LNCaP clone FGC (cell line): ENCODE measurements at regions not wholly inside any gene's neighbourhood (a gene's known extent, or its start where the extent isn't known, plus 50 kb on each side); places are given as distances from the start of the nearest gene placed in this dataset.

Source experiments
- DNase-seq: peaks from one replicate; pipeline ENCODE4 v3.0.0-alpha.2; 2011; ENCODE audit warnings: low read depth
- H3K4me3 ChIP-seq: 2 replicates; pipeline ENCODE4 v1.5.1; 2011; ENCODE audit warnings: mild to moderate bottlenecking, low read depth, low read length, control low read depth
- TF ChIP-seq, protein P1 (sequence below): IDR thresholded peaks from 2 replicates; pipeline ENCODE4 v1.5.1; 2012; ENCODE audit warnings: mild to moderate bottlenecking; ENCODE audit not compliant: control insufficient read depth, insufficient read depth; ENCODE audit errors: extremely low read depth

DNA sequence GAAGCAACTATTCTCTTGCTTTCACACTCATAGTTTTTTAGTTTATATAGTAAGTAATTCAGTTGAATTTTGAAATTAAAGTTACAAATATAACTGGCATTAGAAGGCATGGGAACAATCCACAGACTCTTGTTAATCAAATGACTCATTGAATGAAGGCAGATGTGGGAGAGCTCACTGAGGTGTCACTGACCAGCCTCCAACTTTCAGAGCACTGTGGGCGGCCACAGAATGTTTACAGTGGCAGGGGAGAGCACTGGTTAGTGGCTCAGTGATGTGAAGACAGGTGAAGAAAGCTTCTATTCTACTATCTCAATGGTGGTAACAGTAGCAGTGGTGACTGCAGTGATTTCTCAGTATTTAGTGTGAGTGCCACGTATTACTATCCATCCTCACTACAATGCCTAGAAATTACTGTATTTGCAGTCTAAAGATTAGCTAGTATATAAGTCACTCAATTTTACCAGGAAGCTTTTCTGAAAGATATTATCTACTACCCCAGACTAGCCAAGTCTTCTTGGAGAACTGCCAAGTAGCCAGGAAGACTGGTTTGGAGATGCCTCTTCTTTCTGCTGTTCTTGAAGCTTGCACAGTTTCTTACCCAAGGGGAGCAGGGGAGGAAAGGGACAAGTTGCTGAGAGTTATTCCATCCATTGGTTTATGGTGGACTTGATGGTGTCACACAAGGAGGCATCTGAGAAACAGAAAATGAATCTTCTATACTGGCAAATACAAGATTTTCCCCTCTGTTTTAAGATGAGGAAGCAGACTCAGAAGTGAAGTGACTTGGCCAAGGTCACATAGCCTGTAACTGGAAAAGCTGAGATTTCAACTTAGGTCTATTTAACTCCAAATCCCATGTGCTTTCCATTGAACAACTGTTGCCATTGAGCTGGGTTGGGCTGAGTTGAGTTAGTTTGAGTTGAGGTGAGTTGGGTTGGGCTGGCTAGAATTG is 231.2 kb downstream of the ANKRD60 start:
- DNase-seq: peak; percentile 92
- H3K4me3 ChIP-seq: no peak overlapping the region
- TF ChIP-seq, protein P1, sequence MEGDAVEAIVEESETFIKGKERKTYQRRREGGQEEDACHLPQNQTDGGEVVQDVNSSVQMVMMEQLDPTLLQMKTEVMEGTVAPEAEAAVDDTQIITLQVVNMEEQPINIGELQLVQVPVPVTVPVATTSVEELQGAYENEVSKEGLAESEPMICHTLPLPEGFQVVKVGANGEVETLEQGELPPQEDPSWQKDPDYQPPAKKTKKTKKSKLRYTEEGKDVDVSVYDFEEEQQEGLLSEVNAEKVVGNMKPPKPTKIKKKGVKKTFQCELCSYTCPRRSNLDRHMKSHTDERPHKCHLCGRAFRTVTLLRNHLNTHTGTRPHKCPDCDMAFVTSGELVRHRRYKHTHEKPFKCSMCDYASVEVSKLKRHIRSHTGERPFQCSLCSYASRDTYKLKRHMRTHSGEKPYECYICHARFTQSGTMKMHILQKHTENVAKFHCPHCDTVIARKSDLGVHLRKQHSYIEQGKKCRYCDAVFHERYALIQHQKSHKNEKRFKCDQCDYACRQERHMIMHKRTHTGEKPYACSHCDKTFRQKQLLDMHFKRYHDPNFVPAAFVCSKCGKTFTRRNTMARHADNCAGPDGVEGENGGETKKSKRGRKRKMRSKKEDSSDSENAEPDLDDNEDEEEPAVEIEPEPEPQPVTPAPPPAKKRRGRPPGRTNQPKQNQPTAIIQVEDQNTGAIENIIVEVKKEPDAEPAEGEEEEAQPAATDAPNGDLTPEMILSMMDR: no peak

DNA sequence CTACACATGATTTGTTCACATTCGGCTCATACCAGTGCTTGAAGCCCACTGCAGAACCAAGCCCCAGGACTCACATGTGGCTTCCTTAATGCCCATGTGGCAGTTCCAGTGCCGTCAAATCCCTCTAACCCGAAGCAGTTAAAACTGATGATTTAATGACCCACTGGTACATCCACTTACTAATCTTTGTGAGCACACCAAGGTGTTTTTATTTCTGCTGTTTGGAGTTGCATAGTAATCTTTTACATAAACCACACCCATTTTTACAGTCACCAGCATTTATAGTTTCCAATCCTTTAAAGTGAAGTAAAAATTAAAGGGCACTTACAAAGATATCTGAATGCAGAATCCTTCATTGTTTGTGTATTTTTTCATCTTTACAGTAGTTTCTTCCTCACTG is 232.0 kb downstream of the ANKRD60 start:
- TF ChIP-seq, protein P1: no peak
- DNase-seq: no peak
- no peak overlapping the region for H3K4me3 ChIP-seq

DNA sequence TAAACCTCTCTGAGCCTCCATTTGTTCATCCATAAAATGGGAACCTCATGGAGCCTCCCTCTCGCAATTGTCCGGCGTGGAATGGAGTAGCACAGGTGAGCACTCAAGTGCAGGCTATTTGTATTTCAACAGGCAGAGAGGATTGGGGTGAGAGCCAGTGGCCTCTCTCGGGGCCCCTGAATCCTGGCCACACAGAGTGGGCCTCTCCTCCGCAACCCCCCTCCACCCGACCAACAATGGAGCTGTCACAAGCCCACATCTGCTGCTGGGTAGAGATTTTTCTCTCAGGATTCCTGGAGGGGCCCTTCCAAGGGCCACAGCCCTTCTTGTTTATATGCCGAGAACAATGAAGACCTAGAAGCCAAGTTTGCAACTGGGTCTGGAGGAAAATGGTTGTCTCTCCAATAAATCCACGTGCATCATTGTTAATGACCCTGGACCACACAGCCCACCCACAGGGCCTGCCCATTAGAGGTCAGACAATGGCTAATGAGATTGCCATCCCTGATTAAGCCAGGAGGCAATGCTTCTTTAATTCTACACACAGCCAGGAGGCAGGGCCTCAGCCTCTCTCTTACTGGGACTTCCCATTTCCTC is 233.0 kb downstream of the ANKRD60 start:
- TF ChIP-seq, protein P1: no peak

DNA sequence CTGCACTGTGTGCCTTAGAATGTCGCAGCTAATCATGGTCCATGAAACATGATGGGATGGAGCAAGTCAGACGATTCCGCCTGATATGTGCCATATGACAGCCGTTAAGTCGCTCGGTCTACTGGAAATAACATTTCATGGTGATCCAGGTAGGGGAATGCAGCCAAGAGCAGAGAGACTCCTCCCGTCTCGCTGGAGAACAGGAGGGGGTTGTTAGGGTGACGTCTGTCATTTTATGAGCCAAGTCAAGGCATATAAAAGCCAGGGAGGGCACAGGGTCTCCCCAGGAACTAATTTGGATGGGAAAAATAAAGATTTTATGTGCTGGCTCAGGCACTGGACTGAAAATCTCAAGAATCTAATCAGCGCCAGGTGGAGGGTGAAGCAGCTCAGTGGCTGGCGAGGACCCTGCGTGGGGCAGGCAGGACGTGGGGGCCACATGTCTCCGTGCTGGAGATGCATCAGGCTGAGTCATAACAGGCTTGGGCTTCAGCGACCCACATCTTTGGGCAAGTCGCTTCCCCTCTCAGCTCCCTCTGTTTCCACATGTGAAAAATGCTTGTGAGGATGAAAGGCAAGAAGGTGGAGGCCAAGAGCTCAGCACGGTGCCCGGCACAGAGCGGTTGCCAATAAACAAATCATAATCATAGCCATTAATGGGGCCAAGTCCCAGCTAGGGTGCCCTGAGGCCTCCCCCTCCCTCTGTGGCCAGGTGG is 234.6 kb downstream of the ANKRD60 start:
- TF ChIP-seq, protein P1: no peak
- H3K4me3 ChIP-seq: no peak overlapping the region
- no peak for DNase-seq

More for the DNA sequence above, 233.0 kb downstream of the ANKRD60 start:
- H3K4me3 ChIP-seq: no peak overlapping the region
- no peak for DNase-seq

DNA sequence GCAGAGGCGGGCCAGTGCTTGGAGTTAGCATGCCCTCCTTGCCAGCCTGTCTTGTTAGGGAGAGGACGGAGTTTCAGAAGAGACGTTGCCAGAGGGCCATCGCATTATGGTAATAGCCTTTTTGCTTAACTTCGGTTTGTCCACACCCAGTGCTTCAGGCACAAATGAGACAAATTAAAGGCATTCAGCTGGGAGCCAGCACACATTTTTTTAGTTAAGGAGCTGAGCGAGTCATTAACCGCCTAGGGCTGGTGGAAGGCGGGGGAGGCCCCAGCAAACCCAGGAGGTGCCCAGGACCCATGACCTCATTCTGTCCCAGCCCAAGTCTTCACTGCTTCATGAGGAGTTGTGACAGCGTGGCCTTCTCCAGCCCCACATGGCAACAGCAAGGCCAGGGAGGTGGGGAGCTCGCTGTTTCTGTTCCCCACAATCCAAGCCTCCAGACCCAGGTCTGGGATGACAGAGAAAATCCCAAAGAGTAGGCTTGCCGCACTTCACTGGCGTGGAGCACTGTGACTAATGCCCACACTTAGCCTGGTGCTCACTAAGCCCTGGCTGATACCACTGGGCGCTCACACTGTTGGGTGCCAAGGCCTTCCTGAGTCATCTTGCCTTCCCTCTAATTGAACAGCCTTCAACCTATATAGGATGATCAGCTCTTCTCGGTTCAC is 237.1 kb downstream of the ANKRD60 start:
- DNase-seq: no peak
- no peak overlapping the region for H3K4me3 ChIP-seq
- TF ChIP-seq, protein P1: no peak

DNA sequence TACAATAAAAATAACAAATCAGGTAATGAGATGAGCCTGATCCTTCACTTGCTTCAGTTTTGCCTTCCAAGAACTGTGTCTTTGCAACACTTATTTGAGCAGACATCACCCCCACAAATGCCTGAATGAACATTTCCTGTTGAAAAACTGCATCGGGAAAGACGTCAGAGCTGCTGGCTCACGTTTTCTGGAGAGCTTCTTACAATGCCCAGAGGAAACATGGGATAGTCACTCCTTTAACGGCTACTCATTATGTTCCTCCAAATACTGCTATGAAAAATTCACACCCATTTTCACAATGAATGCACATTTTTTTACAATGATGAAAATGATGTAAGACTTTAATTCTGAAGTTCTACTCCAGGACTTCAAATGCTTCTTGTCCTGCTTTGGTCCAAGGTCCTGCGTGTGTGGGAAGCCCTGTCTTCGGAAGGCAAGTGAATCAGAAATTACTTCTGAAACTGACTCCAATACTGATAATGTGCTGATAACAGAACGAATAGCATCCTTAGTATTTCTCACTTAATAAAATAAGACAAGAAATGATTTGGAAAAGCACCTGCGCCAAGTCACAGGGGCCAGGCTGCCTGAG is 238.0 kb downstream of the ANKRD60 start:
- TF ChIP-seq, protein P1: no peak

More for the DNA sequence above, 238.0 kb downstream of the ANKRD60 start:
- DNase-seq: no peak
- H3K4me3 ChIP-seq: no peak overlapping the region
